H1 (cell line): ENCODE measurements at regions not wholly inside any gene's neighbourhood (a gene's known extent, or its start where the extent isn't known, plus 50 kb on each side); places are given as distances from the start of the nearest gene placed in this dataset.
A peak's percentile ranks its signal among the peaks of the same experiment; 100 is the strongest.

Source experiments
- CTCF ChIA-PET: fragments of 300-600 bp; sonication (Branson Sonifier 250); formaldehyde crosslinking; loops from one replicate; lab custom pipeline; 2021; ENCODE audit not compliant: partially characterized antibody; lab: Charles Lee
- POLR2A ChIA-PET: fragments of 300-600 bp; sonication (Branson Sonifier 250); formaldehyde crosslinking; loops from one replicate; lab custom pipeline; 2021; ENCODE audit warnings: inconsistent platforms; ENCODE audit not compliant: partially characterized antibody; lab: Charles Lee
- DNase-seq, 2 experiments: peaks; one replicate each; pipeline versions ENCODE4 v3.0.0 to v3.0.0-alpha.2; 2010 to 2022; ENCODE audit warnings: low spot score in 2 of 2, low read depth in 1 of 2, mixed read lengths in 1 of 2
- FAIRE-seq: peaks from 2 replicates; lab custom pipeline; 2011; peaks lifted over from hg19 to GRCh38; lab: Jason Lieb, UNC
- H2AFZ ChIP-seq: 2 replicates; pipeline ENCODE4 v1.8.1; 2012; ENCODE audit warnings: low read length, inconsistent platforms
- H2AK5ac ChIP-seq: 2 replicates; pipeline ENCODE4 v1.6.1; 2013; ENCODE audit warnings: low read depth, low read length
- H2BK120ac ChIP-seq: replicated peaks from 2 replicates; pipeline ENCODE3; 2013; ENCODE audit warnings: low read depth, low read length, inconsistent platforms
- H2BK12ac ChIP-seq: 2 replicates; pipeline ENCODE4 v1.6.1; 2013; ENCODE audit warnings: low read depth, low read length
- H2BK15ac ChIP-seq: 2 replicates; pipeline ENCODE4 v1.6.1; 2013; ENCODE audit warnings: low read length
- H2BK20ac ChIP-seq: 2 replicates; pipeline ENCODE4 v1.6.1; 2013; ENCODE audit warnings: low read length
- H2BK5ac ChIP-seq: 2 replicates; pipeline ENCODE4 v1.6.1; 2013; ENCODE audit warnings: low read depth, low read length
- H3K14ac ChIP-seq: 2 replicates; pipeline ENCODE4 v1.6.1; 2013; ENCODE audit warnings: inconsistent platforms; ENCODE audit not compliant: insufficient read length
- H3K18ac ChIP-seq: 2 replicates; pipeline ENCODE4 v1.6.1; 2013; ENCODE audit warnings: low read length; ENCODE audit errors: extremely low read depth
- H3K23ac ChIP-seq: 2 replicates; pipeline ENCODE4 v1.6.1; 2013; ENCODE audit warnings: inconsistent platforms; ENCODE audit not compliant: insufficient read length
- H3K23me2 ChIP-seq: 2 replicates; pipeline ENCODE4 v1.6.1; 2013; ENCODE audit warnings: low read depth, low read length
- H3K27ac ChIP-seq: 2 replicates; pipeline ENCODE4 v1.6.1; 2011; ENCODE audit warnings: low read depth, low read length, inconsistent platforms
- H3K27me3 ChIP-seq, 4 experiments: replicated peaks in 1 of 4; 1 replicate in 1 of 4; 2 replicates in 3 of 4; pipeline versions ENCODE4 v1.6.1 to v1.8.1; 2011 to 2013; ENCODE audit warnings: low read length in 3 of 4, mild to moderate bottlenecking in 3 of 4, inconsistent platforms in 2 of 4, mixed read lengths in 2 of 4, moderate library complexity in 1 of 4; ENCODE audit not compliant: control insufficient read depth in 3 of 4, insufficient read depth in 3 of 4; ENCODE audit errors: extremely low read depth in 1 of 4
- H3K36me3 ChIP-seq, 4 experiments: 2 replicates each; pipeline versions ENCODE4 v1.6.1 to v1.8.1; 2011 to 2013; ENCODE audit warnings: mild to moderate bottlenecking in 4 of 4, low read length in 3 of 4, moderate library complexity in 2 of 4, control low read depth in 1 of 4, inconsistent platforms in 1 of 4; ENCODE audit not compliant: insufficient read depth in 4 of 4, control insufficient read depth in 2 of 4
- H3K4ac ChIP-seq: replicated peaks from 2 replicates; pipeline ENCODE3; 2013; ENCODE audit warnings: low read length, low read depth, mixed read lengths, inconsistent platforms; ENCODE audit not compliant: insufficient read length
- H3K4me1 ChIP-seq, 4 experiments: replicated peaks in 1 of 4; 1 replicate in 1 of 4; 2 replicates in 3 of 4; pipeline versions ENCODE4 v1.6.1 to v1.8.1; 2011 to 2013; ENCODE audit warnings: low read length in 3 of 4, inconsistent platforms in 2 of 4, mixed read lengths in 1 of 4; ENCODE audit not compliant: insufficient read depth in 4 of 4, control insufficient read depth in 3 of 4
- H3K4me2 ChIP-seq, 2 experiments: 2 replicates each; pipeline versions ENCODE4 v1.6.1 to v1.8.1; 2011 to 2013; ENCODE audit warnings: low read depth in 2 of 2, low read length in 2 of 2, control low read depth in 1 of 2, inconsistent platforms in 1 of 2, mild to moderate bottlenecking in 1 of 2; ENCODE audit not compliant: insufficient read depth in 1 of 2
- H3K4me3 ChIP-seq, 4 experiments: fragments of 200-600, 300-600 bp in 1 of 4; sonication (generic), shearing (Covaris generic), sonication (Bioruptor Twin) in 1 of 4; 2 replicates each; pipeline versions ENCODE4 v1.5.1 to v1.8.1; 2011 to 2016; ENCODE audit warnings: low read length in 4 of 4, low read depth in 3 of 4, control low read depth in 2 of 4, inconsistent platforms in 2 of 4, mild to moderate bottlenecking in 2 of 4, mixed read lengths in 1 of 4, moderate library complexity in 1 of 4; ENCODE audit not compliant: insufficient read depth in 2 of 4; ENCODE audit errors: extremely low read depth in 1 of 4
- H3K56ac ChIP-seq: replicated peaks from 2 replicates; pipeline ENCODE3; 2013; ENCODE audit warnings: low read depth, mild to moderate bottlenecking, mixed read lengths, low read length, inconsistent platforms; ENCODE audit not compliant: insufficient read length
- H3K79me1 ChIP-seq: 2 replicates; pipeline ENCODE4 v1.6.1; 2013; ENCODE audit warnings: low read depth, low read length, control low read depth
- H3K79me2 ChIP-seq, 2 experiments: 2 replicates each; pipeline versions ENCODE4 v1.6.1 to v1.8.1; 2012 to 2013; ENCODE audit warnings: low read length in 2 of 2, mild to moderate bottlenecking in 2 of 2, inconsistent platforms in 1 of 2; ENCODE audit not compliant: insufficient read depth in 2 of 2, control insufficient read depth in 1 of 2
- H3K9ac ChIP-seq, 4 experiments: replicated peaks in 1 of 4; 1 replicate in 1 of 4; 2 replicates in 3 of 4; pipeline versions ENCODE4 v1.6.1 to v1.8.1; 2011 to 2013; ENCODE audit warnings: low read depth in 3 of 4, low read length in 3 of 4, control low read depth in 2 of 4, mild to moderate bottlenecking in 2 of 4, moderate library complexity in 2 of 4, inconsistent platforms in 1 of 4; ENCODE audit errors: extremely low read depth in 1 of 4
- H3K9me3 ChIP-seq, 2 experiments: 2 replicates each; pipeline versions ENCODE4 v1.6.1 to v1.8.1; 2012 to 2013; ENCODE audit warnings: mild to moderate bottlenecking in 2 of 2, moderate library complexity in 2 of 2, control low read depth in 1 of 2, inconsistent platforms in 1 of 2, low read depth in 1 of 2, low read length in 1 of 2, mixed read lengths in 1 of 2; ENCODE audit not compliant: insufficient read depth in 2 of 2
- H4K20me1 ChIP-seq, 2 experiments: replicated peaks in 1 of 2; 2 replicates each; pipeline versions ENCODE3 to v1.8.1; 2011 to 2013; ENCODE audit warnings: inconsistent platforms in 2 of 2, low read length in 2 of 2, mild to moderate bottlenecking in 1 of 2; ENCODE audit not compliant: insufficient read depth in 2 of 2, control insufficient read depth in 1 of 2
- H4K5ac ChIP-seq: 2 replicates; pipeline ENCODE4 v1.6.1; 2013; ENCODE audit warnings: low read length, low read depth, mixed read lengths, inconsistent platforms; ENCODE audit not compliant: insufficient read length
- H4K8ac ChIP-seq: 2 replicates; pipeline ENCODE4 v1.8.0; 2013; ENCODE audit warnings: mild to moderate bottlenecking, moderate library complexity, low read length, inconsistent platforms; ENCODE audit not compliant: insufficient read depth; ENCODE audit errors: extremely low read depth
- H4K91ac ChIP-seq: replicated peaks from 2 replicates; pipeline ENCODE3; 2013; ENCODE audit warnings: low read length, mixed read lengths, inconsistent platforms; ENCODE audit not compliant: insufficient read length
- EP300 ChIP-seq, 2 experiments: IDR thresholded peaks; 1 replicate in 1 of 2; 2 replicates in 1 of 2; pipeline ENCODE4 v1.6.1; 2011 to 2012; ENCODE audit warnings: low read depth in 2 of 2, low read length in 2 of 2, mild to moderate bottlenecking in 2 of 2, borderline replicate concordance in 1 of 2, inconsistent platforms in 1 of 2, moderate library complexity in 1 of 2
- WGBS, 2 experiments: shearing (Covaris generic) in 1 of 2; methylation state at CpG; one replicate each; pipeline versions ENCODE4 v1.1.6 to v1.1.7; 2013 to 2015; ENCODE audit warnings: low lambda C conversion rate in 2 of 2, mixed read lengths in 2 of 2, inconsistent platforms in 1 of 2, low coverage in 1 of 2, missing lambda C conversion rate in 1 of 2; ENCODE audit not compliant: insufficient replicate concordance in 2 of 2, insufficient coverage in 1 of 2, insufficient read length in 1 of 2; ENCODE audit errors: extremely low coverage in 1 of 2, missing lambda C conversion rate in 1 of 2; 5-methylcytosine and 5-hydroxymethylcytosine counted together

- no peak overlapping the region for H4K5ac ChIP-seq
- H2BK120ac ChIP-seq, result no peak overlapping the region
- DNase-seq (no peak), FAIRE-seq (no peak)
- no peak overlapping the region; the same call in 1 of the 2 replicates for H4K8ac ChIP-seq
- ChIA-PET CTCF (interaction anchor here (0.7 to 2.0 kb wide), 5 partner anchors 12 to 655 kb away, joined by 3 to 7 read pairs (median 3); no protein-coding TSS in a partner anchor), POLR2A (no interaction called here)
- H2BK5ac ChIP-seq, result no peak overlapping the region
- WGBS, 2 experiments, result 92% methylated on average over 8 of the region's 8 CpGs; no CpG with 5 or more reads in 1 of the 2 experiments
- H2BK12ac ChIP-seq, result no peak overlapping the region
- no peak overlapping the region for H3K18ac ChIP-seq
- H3K27ac ChIP-seq, result no peak overlapping the region
- no peaks in the 10 kb centered on the region for H3K79me2 ChIP-seq
- H3K9me3 ChIP-seq, result no peaks in the 10 kb centered on the region
- no peaks in the 10 kb centered on the region; a peak in 1 of 7 replicates for H3K4me1 ChIP-seq
- no peaks in the 10 kb centered on the region for H3K79me1 ChIP-seq
- H2AK5ac ChIP-seq, result no peak overlapping the region
- H3K9ac ChIP-seq, result no peak overlapping the region
- no peaks in the 10 kb centered on the region for H3K23me2 ChIP-seq
- H3K36me3 ChIP-seq, result no peaks in the 10 kb centered on the region
- H3K14ac ChIP-seq, result no peak overlapping the region
- H3K56ac ChIP-seq, result no peak overlapping the region
- H3K23ac ChIP-seq, result no peak overlapping the region
- no peak overlapping the region for H2BK15ac ChIP-seq
- H4K91ac ChIP-seq, result no peak overlapping the region
- peak overlapping the region; percentile 99; the same call in 1 of the 2 replicates for H2AFZ ChIP-seq
- H2BK20ac ChIP-seq, result no peak overlapping the region
- H3K4me3 ChIP-seq, result no peak overlapping the region
- no peak overlapping the region for H3K4ac ChIP-seq
- no peak overlapping the region for H3K4me2 ChIP-seq
- no peaks in the 10 kb centered on the region for H4K20me1 ChIP-seq
- no peaks in the 10 kb centered on the region for H3K27me3 ChIP-seq
- no peak for TF ChIP-seq EP300 (IDR thresholded peaks at IDR 0.05; ENCODE audit: borderline replicate concordance in 1 of 2, low read depth in 2 of 2, low read length in 2 of 2)
Observed at GRCh38 chr1:105138458-105138893, 1388.8 kb downstream of the AMY1C start.
